ENCODE measurements at regions not wholly inside any gene's neighbourhood (a gene's known extent, or its start where the extent isn't known, plus 50 kb on each side); places are given as distances from the start of the nearest gene placed in this dataset.

DNA sequence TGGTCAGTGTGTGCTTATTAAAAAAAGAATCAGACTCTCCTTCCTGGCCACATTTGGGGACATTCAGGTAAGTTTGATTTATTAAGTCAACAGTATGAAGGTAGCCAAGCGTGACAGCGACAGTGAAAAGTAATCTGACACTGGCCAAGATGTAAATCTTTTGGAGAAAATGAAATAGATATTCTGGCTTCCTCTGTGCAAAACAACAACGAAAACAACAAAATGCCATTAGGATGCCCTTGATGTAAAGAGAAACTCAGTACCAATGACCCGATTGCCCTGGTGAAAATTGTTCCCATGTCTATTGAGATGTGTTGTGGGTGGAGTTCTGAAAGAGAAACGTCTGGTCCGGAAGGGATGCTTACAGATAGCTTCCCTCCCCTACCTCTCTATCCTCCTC, 267.8 kb downstream of the MAT2B start:
- Histone ChIP-seq H3K4me2 (ENCODE audit: low read length) (no peak overlapping the region), H3K9me3 (ENCODE audit: low read length) (no peaks in the 10 kb centered on the region), H3K27me3 (ENCODE audit: insufficient read depth, low read depth, low read length) (no peaks in the 10 kb centered on the region), H3K36me3 (ENCODE audit: insufficient read depth, low read length) (no peaks in the 10 kb centered on the region), H3K9me2 (ENCODE audit: insufficient read depth, low read length) (no peaks in the 10 kb centered on the region), H3F3A (ENCODE audit: insufficient read depth, low read length, poor library complexity, severe bottlenecking) (no peaks in the 10 kb centered on the region), H3K4me3 (ENCODE audit: low read length) (no peak overlapping the region), H3K9ac (ENCODE audit: low read length) (no peak overlapping the region), H4K20me1 (ENCODE audit: insufficient read depth) (no peaks in the 10 kb centered on the region), H3K79me2 (replicated peaks; ENCODE audit: insufficient read depth, low read length) (no peaks in the 10 kb centered on the region), H2AFZ (ENCODE audit: low read depth, low read length) (no peak overlapping the region), H3K27ac (ENCODE audit: low read length) (no peak overlapping the region)
- TF ChIP-seq EZH2 (IDR thresholded peaks at IDR 0.05; ENCODE audit: borderline replicate concordance, insufficient read depth, low read length, poor library complexity, severe bottlenecking) (no peak), MXI1 (conservative IDR thresholded peaks at IDR 0.05; ENCODE audit: poor library complexity, severe bottlenecking) (no peak), EP300 (conservative IDR thresholded peaks at IDR 0.05; ENCODE audit: poor library complexity, severe bottlenecking) (no peak), TAF1 (IDR thresholded peaks at IDR 0.05; ENCODE audit: low read depth) (no peak), SMC3 (conservative IDR thresholded peaks at IDR 0.05; ENCODE audit: poor library complexity) (no peak), RAD21 (conservative IDR thresholded peaks at IDR 0.05) (no peak), POLR2AphosphoS5 (IDR thresholded peaks at IDR 0.05) (no peak)
- TF ChIP-seq, protein P1, sequence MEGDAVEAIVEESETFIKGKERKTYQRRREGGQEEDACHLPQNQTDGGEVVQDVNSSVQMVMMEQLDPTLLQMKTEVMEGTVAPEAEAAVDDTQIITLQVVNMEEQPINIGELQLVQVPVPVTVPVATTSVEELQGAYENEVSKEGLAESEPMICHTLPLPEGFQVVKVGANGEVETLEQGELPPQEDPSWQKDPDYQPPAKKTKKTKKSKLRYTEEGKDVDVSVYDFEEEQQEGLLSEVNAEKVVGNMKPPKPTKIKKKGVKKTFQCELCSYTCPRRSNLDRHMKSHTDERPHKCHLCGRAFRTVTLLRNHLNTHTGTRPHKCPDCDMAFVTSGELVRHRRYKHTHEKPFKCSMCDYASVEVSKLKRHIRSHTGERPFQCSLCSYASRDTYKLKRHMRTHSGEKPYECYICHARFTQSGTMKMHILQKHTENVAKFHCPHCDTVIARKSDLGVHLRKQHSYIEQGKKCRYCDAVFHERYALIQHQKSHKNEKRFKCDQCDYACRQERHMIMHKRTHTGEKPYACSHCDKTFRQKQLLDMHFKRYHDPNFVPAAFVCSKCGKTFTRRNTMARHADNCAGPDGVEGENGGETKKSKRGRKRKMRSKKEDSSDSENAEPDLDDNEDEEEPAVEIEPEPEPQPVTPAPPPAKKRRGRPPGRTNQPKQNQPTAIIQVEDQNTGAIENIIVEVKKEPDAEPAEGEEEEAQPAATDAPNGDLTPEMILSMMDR (IDR thresholded peaks at IDR 0.05; ENCODE audit: poor library complexity, severe bottlenecking) = no peak
- TF ChIP-seq, protein P2, sequence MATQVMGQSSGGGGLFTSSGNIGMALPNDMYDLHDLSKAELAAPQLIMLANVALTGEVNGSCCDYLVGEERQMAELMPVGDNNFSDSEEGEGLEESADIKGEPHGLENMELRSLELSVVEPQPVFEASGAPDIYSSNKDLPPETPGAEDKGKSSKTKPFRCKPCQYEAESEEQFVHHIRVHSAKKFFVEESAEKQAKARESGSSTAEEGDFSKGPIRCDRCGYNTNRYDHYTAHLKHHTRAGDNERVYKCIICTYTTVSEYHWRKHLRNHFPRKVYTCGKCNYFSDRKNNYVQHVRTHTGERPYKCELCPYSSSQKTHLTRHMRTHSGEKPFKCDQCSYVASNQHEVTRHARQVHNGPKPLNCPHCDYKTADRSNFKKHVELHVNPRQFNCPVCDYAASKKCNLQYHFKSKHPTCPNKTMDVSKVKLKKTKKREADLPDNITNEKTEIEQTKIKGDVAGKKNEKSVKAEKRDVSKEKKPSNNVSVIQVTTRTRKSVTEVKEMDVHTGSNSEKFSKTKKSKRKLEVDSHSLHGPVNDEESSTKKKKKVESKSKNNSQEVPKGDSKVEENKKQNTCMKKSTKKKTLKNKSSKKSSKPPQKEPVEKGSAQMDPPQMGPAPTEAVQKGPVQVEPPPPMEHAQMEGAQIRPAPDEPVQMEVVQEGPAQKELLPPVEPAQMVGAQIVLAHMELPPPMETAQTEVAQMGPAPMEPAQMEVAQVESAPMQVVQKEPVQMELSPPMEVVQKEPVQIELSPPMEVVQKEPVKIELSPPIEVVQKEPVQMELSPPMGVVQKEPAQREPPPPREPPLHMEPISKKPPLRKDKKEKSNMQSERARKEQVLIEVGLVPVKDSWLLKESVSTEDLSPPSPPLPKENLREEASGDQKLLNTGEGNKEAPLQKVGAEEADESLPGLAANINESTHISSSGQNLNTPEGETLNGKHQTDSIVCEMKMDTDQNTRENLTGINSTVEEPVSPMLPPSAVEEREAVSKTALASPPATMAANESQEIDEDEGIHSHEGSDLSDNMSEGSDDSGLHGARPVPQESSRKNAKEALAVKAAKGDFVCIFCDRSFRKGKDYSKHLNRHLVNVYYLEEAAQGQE (IDR thresholded peaks at IDR 0.05; ENCODE audit: borderline replicate concordance) = no peak

DNA sequence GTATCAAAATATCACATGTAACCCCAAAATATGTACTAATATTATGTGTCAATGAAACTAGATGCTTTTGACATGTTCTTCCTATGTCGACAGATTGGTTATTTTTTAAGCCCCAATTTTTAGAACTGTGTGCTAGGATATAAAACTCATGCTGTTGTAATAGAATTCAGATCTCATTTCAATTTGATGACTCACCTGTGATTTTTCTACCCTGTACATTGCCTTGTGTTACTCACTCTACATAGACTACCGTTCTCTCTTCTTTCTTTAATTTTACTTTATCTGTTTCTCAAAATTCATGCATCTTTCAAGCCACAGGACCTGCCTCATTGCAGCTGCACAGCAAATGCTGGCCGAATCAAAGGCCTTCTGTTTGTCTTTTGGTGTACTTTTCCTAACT, 284.5 kb downstream of the MAT2B start:
- H3K27ac ChIP-seq (ENCODE audit: low read length) = no peak overlapping the region
- H2AFZ ChIP-seq (ENCODE audit: low read depth, low read length) = no peak overlapping the region
- H3F3A ChIP-seq (ENCODE audit: insufficient read depth, low read length, poor library complexity, severe bottlenecking) = no peaks in the 10 kb centered on the region
- no peaks in the 10 kb centered on the region for H3K36me3 ChIP-seq (ENCODE audit: insufficient read depth, low read length)
- no peaks in the 10 kb centered on the region for H3K79me2 ChIP-seq (replicated peaks; ENCODE audit: insufficient read depth, low read length)
- H3K9me3 ChIP-seq (ENCODE audit: low read length) = no peaks in the 10 kb centered on the region
- TF ChIP-seq EZH2 (IDR thresholded peaks at IDR 0.05; ENCODE audit: borderline replicate concordance, insufficient read depth, low read length, poor library complexity, severe bottlenecking) (no peak), RAD21 (conservative IDR thresholded peaks at IDR 0.05) (no peak), SMC3 (conservative IDR thresholded peaks at IDR 0.05; ENCODE audit: poor library complexity) (no peak), EP300 (conservative IDR thresholded peaks at IDR 0.05; ENCODE audit: poor library complexity, severe bottlenecking) (no peak), MXI1 (conservative IDR thresholded peaks at IDR 0.05; ENCODE audit: poor library complexity, severe bottlenecking) (no peak), TAF1 (IDR thresholded peaks at IDR 0.05; ENCODE audit: low read depth) (no peak), POLR2AphosphoS5 (IDR thresholded peaks at IDR 0.05) (no peak)
- TF ChIP-seq, protein P1 (IDR thresholded peaks at IDR 0.05; ENCODE audit: poor library complexity, severe bottlenecking) = no peak
- TF ChIP-seq, protein P2 (IDR thresholded peaks at IDR 0.05; ENCODE audit: borderline replicate concordance) = no peak
- no peaks in the 10 kb centered on the region for H3K9me2 ChIP-seq (ENCODE audit: insufficient read depth, low read length)
- H3K4me2 ChIP-seq (ENCODE audit: low read length) = no peak overlapping the region
- H3K4me3 ChIP-seq (ENCODE audit: low read length) = no peak overlapping the region
- no peak overlapping the region for H3K9ac ChIP-seq (ENCODE audit: low read length)
- H3K27me3 ChIP-seq (ENCODE audit: insufficient read depth, low read depth, low read length) = no peaks in the 10 kb centered on the region
- no peaks in the 10 kb centered on the region for H4K20me1 ChIP-seq (ENCODE audit: insufficient read depth)
